Suprapubic skin (tissue), 4 donors: ENCODE measurements at regions not wholly inside any gene's neighbourhood (a gene's known extent, or its start where the extent isn't known, plus 50 kb on each side); places are given as distances from the start of the nearest gene placed in this dataset.

Source experiments
- POLR2A ChIP-seq, 2 donors: fragments of 450-650 bp; IDR thresholded peaks; one replicate each; pipeline ENCODE4 v1.6.1; 2017; ENCODE audit warnings: antibody characterized with exemption in 2 of 2, mild to moderate bottlenecking in 2 of 2, moderate library complexity in 2 of 2
- POLR2AphosphoS5 ChIP-seq, 3 donors: sonication (generic); formaldehyde crosslinking; IDR thresholded peaks; one replicate each; pipeline ENCODE4 v1.6.1; 2017; ENCODE audit warnings: antibody characterized with exemption in 3 of 3

GRCh38 chr1:36652586-36652985 lies 169.9 kb upstream of the CSF3R start:
- TF ChIP-seq POLR2A (IDR thresholded peaks at IDR 0.05) (no peak), POLR2AphosphoS5 (IDR thresholded peaks at IDR 0.05) (no peak)
